ENCODE measurements at regions not wholly inside any gene's neighbourhood (a gene's known extent, or its start where the extent isn't known, plus 50 kb on each side); places are given as distances from the start of the nearest gene placed in this dataset.
"Not testable (repeated sequence)": the region's sequence is repeated elsewhere in the genome, so short reads cannot be mapped to it uniquely, and the experiment has no call there.

DNA sequence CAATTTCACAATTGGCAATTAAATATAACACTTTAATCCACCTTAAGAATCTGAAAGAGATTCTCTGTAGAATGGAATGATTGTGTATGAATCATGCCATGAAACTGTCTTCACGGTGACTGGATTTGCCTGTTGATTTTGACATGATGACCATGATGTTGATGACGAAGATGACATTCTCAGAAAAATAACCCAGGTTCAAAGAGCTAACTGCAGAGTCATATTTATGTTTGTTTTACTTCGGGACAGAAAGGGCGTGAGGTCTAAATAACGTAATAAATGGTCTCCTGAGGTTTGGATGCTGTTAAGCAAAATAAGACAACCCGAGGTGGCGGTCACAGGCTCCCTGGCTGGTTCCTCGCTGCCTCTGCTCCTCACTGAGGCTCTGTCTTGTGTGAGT is 532.0 kb downstream of the TMEM121 start:
- Histone ChIP-seq H3K4me3 (ENCODE audit: low read depth in 1 of 3, low read length in 3 of 3) (no peak overlapping the region), H3K27me3 (ENCODE audit: control insufficient read depth in 4 of 4, insufficient read depth in 4 of 4, low read length in 3 of 4) (peaks cover 0 to 9% (median 4%) of the 10 kb centered on the region in 4 donors), H3K27ac (ENCODE audit: low read depth in 1 of 2, low read length in 2 of 2) (no peak overlapping the region), H3K9ac (ENCODE audit: low read depth in 1 of 2, low read length in 2 of 2) (no peak overlapping the region), H3K36me3 (ENCODE audit: control insufficient read depth in 4 of 4, insufficient read depth in 3 of 4, low read depth in 1 of 4, low read length in 3 of 4) (no peaks in the 10 kb centered on the region), H3K9me3 (ENCODE audit: control insufficient read depth in 4 of 4, low read length in 3 of 4) (peaks cover 0 to 2% (median 0%) of the 10 kb centered on the region in 4 donors), H3K4me1 (ENCODE audit: control insufficient read depth in 4 of 4, insufficient read depth in 4 of 4, low read length in 3 of 4) (no peaks in the 10 kb centered on the region)
- no peak for DNase-seq (ENCODE audit: low spot score)
- 52% methylated on average over 8 of the region's 8 CpGs for WGBS
- TF ChIP-seq HNF4G (IDR thresholded peaks at IDR 0.05) (no peak), NR2F2 (IDR thresholded peaks at IDR 0.05) (no peak), GABPA (IDR thresholded peaks at IDR 0.05 in 1 of 2, conservative IDR thresholded peaks at IDR 0.05 in 1 of 2) (no peak), FOXA2 (IDR thresholded peaks at IDR 0.05) (no peak), RXRA (IDR thresholded peaks at IDR 0.05) (no peak), TAF1 (conservative IDR thresholded peaks at IDR 0.05) (no peak)
- TF ChIP-seq, protein P1, sequence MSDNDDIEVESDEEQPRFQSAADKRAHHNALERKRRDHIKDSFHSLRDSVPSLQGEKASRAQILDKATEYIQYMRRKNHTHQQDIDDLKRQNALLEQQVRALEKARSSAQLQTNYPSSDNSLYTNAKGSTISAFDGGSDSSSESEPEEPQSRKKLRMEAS (IDR thresholded peaks at IDR 0.05) = no peak
- TF ChIP-seq, protein P2, sequence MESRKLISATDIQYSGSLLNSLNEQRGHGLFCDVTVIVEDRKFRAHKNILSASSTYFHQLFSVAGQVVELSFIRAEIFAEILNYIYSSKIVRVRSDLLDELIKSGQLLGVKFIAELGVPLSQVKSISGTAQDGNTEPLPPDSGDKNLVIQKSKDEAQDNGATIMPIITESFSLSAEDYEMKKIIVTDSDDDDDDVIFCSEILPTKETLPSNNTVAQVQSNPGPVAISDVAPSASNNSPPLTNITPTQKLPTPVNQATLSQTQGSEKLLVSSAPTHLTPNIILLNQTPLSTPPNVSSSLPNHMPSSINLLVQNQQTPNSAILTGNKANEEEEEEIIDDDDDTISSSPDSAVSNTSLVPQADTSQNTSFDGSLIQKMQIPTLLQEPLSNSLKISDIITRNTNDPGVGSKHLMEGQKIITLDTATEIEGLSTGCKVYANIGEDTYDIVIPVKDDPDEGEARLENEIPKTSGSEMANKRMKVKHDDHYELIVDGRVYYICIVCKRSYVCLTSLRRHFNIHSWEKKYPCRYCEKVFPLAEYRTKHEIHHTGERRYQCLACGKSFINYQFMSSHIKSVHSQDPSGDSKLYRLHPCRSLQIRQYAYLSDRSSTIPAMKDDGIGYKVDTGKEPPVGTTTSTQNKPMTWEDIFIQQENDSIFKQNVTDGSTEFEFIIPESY (IDR thresholded peaks at IDR 0.05) = no peak
- TF ChIP-seq, protein P3, sequence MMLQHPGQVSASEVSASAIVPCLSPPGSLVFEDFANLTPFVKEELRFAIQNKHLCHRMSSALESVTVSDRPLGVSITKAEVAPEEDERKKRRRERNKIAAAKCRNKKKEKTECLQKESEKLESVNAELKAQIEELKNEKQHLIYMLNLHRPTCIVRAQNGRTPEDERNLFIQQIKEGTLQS (IDR thresholded peaks at IDR 0.05) = no peak
- TF ChIP-seq, protein P4, sequence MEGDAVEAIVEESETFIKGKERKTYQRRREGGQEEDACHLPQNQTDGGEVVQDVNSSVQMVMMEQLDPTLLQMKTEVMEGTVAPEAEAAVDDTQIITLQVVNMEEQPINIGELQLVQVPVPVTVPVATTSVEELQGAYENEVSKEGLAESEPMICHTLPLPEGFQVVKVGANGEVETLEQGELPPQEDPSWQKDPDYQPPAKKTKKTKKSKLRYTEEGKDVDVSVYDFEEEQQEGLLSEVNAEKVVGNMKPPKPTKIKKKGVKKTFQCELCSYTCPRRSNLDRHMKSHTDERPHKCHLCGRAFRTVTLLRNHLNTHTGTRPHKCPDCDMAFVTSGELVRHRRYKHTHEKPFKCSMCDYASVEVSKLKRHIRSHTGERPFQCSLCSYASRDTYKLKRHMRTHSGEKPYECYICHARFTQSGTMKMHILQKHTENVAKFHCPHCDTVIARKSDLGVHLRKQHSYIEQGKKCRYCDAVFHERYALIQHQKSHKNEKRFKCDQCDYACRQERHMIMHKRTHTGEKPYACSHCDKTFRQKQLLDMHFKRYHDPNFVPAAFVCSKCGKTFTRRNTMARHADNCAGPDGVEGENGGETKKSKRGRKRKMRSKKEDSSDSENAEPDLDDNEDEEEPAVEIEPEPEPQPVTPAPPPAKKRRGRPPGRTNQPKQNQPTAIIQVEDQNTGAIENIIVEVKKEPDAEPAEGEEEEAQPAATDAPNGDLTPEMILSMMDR (IDR thresholded peaks at IDR 0.05; ENCODE audit: low read depth, low read length, missing input control) = no peak

DNA sequence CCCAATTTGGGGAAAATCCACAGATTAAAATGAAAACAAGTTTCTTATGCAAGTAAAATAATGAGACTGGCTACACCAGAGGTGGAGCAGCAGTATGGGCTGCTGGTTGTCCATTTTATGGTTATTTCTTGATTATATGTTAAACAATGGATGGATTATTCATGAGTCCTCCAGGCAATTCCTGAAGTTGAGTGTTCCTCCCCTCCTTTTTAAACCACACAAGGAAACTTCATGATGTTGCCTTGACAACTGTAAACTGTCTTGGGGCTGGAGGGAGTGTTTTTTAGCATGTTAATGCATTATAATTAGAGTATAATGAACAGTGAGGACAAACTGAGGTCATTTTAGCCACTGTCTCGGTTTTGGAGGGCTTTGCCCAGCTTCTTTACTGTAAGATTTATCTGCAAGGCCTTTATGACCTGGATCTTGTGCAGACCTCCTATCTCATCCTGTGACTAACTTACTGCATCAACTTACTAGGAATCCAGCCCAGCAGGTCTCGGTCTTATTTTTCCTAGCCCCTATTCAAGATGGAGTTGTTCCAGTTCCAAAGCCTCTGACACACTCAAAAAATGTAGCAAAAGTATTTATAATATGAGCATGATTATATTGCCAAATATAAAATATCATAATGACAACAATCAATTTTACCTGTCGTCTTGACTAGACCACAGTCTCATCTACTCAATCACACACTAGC is 534.0 kb downstream of the TMEM121 start:
- DNase-seq (ENCODE audit: low spot score) = no peak
- Histone ChIP-seq H3K9me3 (ENCODE audit: control insufficient read depth in 4 of 4, low read length in 3 of 4) (peaks cover 0 to 2% (median 0%) of the 10 kb centered on the region in 4 donors), H3K4me1 (ENCODE audit: control insufficient read depth in 4 of 4, insufficient read depth in 4 of 4, low read length in 3 of 4) (no peaks in the 10 kb centered on the region), H3K36me3 (ENCODE audit: control insufficient read depth in 4 of 4, insufficient read depth in 3 of 4, low read depth in 1 of 4, low read length in 3 of 4) (no peaks in the 10 kb centered on the region), H3K9ac (ENCODE audit: low read depth in 1 of 2, low read length in 2 of 2) (no peak overlapping the region), H3K27ac (ENCODE audit: low read depth in 1 of 2, low read length in 2 of 2) (no peak overlapping the region), H3K27me3 (ENCODE audit: control insufficient read depth in 4 of 4, insufficient read depth in 4 of 4, low read length in 3 of 4) (peaks cover 0 to 5% (median 3%) of the 10 kb centered on the region in 4 donors), H3K4me3 (ENCODE audit: low read depth in 1 of 3, low read length in 3 of 3) (no peak overlapping the region)
- TF ChIP-seq YY1 (IDR thresholded peaks at IDR 0.05) (no peak), NR2F2 (IDR thresholded peaks at IDR 0.05) (no peak), GABPA (IDR thresholded peaks at IDR 0.05 in 1 of 2, conservative IDR thresholded peaks at IDR 0.05 in 1 of 2) (no peak), RAD21 (IDR thresholded peaks at IDR 0.05) (no peak)
- TF ChIP-seq, protein P3 (IDR thresholded peaks at IDR 0.05) = no peak
- 58% methylated on average over 3 of the region's 3 CpGs for WGBS

DNA sequence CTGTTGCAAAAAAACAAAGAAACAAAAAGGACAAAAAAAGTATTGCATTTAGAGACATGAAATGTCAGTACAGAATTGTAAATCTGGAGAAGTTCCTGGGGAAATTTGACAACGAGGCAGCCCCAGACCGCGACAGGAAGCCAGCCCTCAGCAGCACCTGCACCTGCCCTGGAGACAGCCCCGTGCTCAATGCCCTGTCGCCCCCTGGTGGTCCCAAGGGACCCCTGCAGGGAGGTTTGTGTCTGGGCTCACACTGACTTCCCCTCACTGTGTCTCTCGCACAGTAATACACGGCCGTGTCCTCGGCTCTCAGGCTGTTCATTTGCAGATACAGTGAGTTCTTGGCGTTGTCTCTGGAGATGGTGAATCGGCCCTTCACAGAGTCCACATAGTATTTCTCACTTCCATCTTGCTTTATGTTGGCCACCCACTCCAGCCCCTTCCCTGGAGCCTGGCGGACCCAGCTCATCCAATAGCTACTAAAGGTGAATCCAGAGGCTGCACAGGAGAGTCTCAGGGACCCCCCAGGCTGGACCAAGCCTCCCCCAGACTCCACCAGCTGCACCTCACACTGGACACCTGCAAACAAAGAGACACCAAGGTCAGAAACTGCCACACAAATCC is 535.6 kb downstream of the TMEM121 start:
- 38% methylated on average over 12 of the region's 12 CpGs for WGBS
- not testable (repeated sequence) for H3K9ac ChIP-seq (ENCODE audit: low read depth in 1 of 2, low read length in 2 of 2); DNase-seq (ENCODE audit: low spot score); H3K36me3 ChIP-seq (ENCODE audit: control insufficient read depth in 4 of 4, insufficient read depth in 3 of 4, low read depth in 1 of 4, low read length in 3 of 4); H3K9me3 ChIP-seq (ENCODE audit: control insufficient read depth in 4 of 4, low read length in 3 of 4); H3K27me3 ChIP-seq (ENCODE audit: control insufficient read depth in 4 of 4, insufficient read depth in 4 of 4, low read length in 3 of 4); H3K27ac ChIP-seq (ENCODE audit: low read depth in 1 of 2, low read length in 2 of 2); H3K4me1 ChIP-seq (ENCODE audit: control insufficient read depth in 4 of 4, insufficient read depth in 4 of 4, low read length in 3 of 4); H3K4me3 ChIP-seq (ENCODE audit: low read depth in 1 of 3, low read length in 3 of 3)
